Renal cortex interstitium (tissue), 11 donors: ENCODE measurements at regions not wholly inside any gene's neighbourhood (a gene's known extent, or its start where the extent isn't known, plus 50 kb on each side); places are given as distances from the start of the nearest gene placed in this dataset.
"Not testable (repeated sequence)": the region's sequence is repeated elsewhere in the genome, so short reads cannot be mapped to it uniquely, and the experiment has no call there.

Experiments used
- DNase-seq, 11 donors: peaks; one replicate each; pipeline ENCODE4 v3.0.0-alpha.2; 2013; ENCODE audit warnings: low read depth in 9 of 11, low spot score in 4 of 11; ENCODE audit errors: extremely low read depth in 1 of 11

GRCh38 chr13:88718781-88719180 lies 1047.6 kb downstream of the SLITRK5 start:
- DNase-seq: no peak

GRCh38 chr13:88726075-88726474 lies 1054.9 kb downstream of the SLITRK5 start:
- DNase-seq: no peak

- DNase-seq: not testable (repeated sequence)
These were observed 1056.1 kb downstream of the SLITRK5 start for GRCh38 chr13:88727236-88727635.

- DNase-seq: no peak
These were observed 1058.4 kb downstream of the SLITRK5 start for GRCh38 chr13:88729605-88730004.

GRCh38 chr13:88736026-88736425 lies 1064.9 kb downstream of the SLITRK5 start:
- no peak for DNase-seq

GRCh38 chr13:88739195-88739594 lies 1068.0 kb downstream of the SLITRK5 start:
- DNase-seq: no peak

- DNase-seq: no peak
These were observed 1073.1 kb downstream of the SLITRK5 start for GRCh38 chr13:88744289-88744688.

GRCh38 chr13:88745011-88745410 lies 1073.8 kb downstream of the SLITRK5 start:
- DNase-seq: no peak

GRCh38 chr13:88752041-88752440 lies 1080.9 kb downstream of the SLITRK5 start:
- no peak for DNase-seq

GRCh38 chr13:88754141-88754540 lies 1083.0 kb downstream of the SLITRK5 start:
- DNase-seq: no peak

- DNase-seq: no peak
These were observed 1090.0 kb downstream of the SLITRK5 start for GRCh38 chr13:88761145-88761544.

GRCh38 chr13:88764103-88764502 lies 1092.9 kb downstream of the SLITRK5 start:
- DNase-seq: no peak

- no peak for DNase-seq
These were observed 1129.3 kb downstream of the SLITRK5 start for GRCh38 chr13:88800505-88800904.

GRCh38 chr13:88801361-88801760 lies 1130.2 kb downstream of the SLITRK5 start:
- no peak for DNase-seq

GRCh38 chr13:88802886-88803285 lies 1131.7 kb downstream of the SLITRK5 start:
- DNase-seq: no peak

- no peak for DNase-seq
These were observed 1135.3 kb downstream of the SLITRK5 start for GRCh38 chr13:88806438-88806837.

- no peak for DNase-seq
These were observed 1146.4 kb downstream of the SLITRK5 start for GRCh38 chr13:88817560-88817959.

- DNase-seq: no peak
These were observed 1151.9 kb downstream of the SLITRK5 start for GRCh38 chr13:88823114-88823513.

- DNase-seq: no peak
These were observed 1153.0 kb downstream of the SLITRK5 start for GRCh38 chr13:88824218-88824617.

GRCh38 chr13:88840085-88840484 lies 1168.9 kb downstream of the SLITRK5 start:
- no peak for DNase-seq

GRCh38 chr13:88852293-88852692 lies 1181.1 kb downstream of the SLITRK5 start:
- not testable (repeated sequence) for DNase-seq

- DNase-seq: no peak
These were observed 1186.1 kb downstream of the SLITRK5 start for GRCh38 chr13:88857256-88857655.
